ENCODE measurements at regions not wholly inside any gene's neighbourhood (a gene's known extent, or its start where the extent isn't known, plus 50 kb on each side); places are given as distances from the start of the nearest gene placed in this dataset.

- DNase-seq: no peak
These were observed 303.0 kb downstream of the ICOS start for GRCh38 chr2:204239411-204240165.

DNA sequence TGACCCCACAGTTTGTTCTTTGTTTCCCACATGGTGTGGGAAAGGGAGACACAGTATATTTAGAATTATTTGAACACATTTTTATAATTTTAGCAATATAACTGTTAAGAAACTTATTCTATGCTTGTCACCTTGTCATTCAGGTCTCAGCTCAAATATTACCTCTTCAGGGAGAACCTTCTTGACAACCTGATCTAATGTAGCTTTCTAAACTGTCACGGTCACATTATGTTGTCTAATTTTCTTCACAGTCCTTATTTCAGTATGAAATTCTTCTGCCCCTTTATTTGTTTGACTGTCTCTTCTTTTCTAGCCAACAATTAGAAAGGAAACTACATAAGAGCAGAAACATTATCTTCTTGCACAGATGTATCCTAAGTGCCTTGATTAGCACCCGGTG is 304.3 kb upstream of the PARD3B start:
- no peak for DNase-seq

- no peak for DNase-seq
These were observed 295.8 kb upstream of the PARD3B start for GRCh38 chr2:204249437-204249836.

- no peak for DNase-seq
These were observed 294.6 kb upstream of the PARD3B start for GRCh38 chr2:204250692-204251091.

GRCh38 chr2:204251158-204251997 is 293.9 kb upstream of the PARD3B start:
- no peak for DNase-seq

GRCh38 chr2:204251998-204252376 is 293.3 kb upstream of the PARD3B start:
- no peak for DNase-seq

GRCh38 chr2:204255071-204255470 is 290.2 kb upstream of the PARD3B start:
- no peak for DNase-seq

DNA sequence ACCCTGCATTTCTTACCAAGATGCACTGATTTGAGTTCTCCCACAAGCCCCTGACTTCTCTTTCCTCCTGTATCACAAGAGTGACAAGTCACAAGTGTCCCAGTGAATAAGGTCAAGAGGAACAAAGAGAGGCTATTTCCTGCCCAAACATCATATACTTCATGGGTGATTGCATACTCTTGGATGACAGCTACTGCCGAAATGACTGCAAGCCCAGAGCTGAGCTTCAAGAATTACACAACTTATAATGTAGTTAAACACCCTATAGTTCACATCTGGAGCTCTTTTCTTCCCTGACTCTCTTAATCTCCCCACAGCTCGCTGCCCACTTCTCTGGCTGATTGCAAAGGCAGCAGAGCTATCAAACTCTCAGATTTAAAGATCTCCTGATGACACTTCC is 289.7 kb upstream of the PARD3B start:
- DNase-seq: no peak

DNA sequence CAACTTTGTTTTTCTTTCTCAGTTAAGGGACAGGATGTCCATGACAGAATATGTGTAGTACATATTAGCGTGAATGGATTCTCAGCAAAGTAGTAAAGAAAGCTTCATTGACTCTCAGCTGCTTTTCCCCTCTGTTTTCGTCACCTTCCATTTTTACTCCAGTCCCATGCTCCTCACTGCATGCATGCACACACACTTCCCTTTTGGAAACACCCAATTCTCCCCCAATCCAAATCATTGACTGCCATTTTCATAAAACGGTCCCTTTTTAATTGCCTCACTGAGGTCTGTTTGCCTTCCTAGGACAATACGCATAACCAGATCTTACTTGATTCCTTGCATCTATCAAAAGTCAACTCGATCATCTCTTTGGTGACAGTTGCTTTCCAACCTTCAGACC is 287.5 kb upstream of the PARD3B start:
- DNase-seq: no peak

DNA sequence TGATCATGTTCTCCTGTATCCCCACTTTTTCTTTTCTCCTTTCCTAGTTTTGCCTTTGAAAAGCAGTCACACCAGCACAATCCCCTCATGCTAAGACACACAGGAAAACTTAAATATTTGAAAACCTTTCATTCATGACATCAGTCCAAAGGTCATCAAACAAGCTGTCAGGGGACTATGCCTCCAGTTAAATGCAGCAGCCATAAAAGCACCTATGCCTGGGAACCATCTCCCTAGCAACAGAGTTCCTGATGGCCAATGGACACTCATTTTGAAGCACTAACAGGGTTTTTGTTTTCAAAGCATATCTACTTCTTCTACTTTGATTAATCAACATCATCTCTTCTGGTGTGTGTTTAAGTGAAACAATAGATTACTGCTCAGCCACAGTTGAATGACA is 286.4 kb upstream of the PARD3B start:
- DNase-seq: no peak

DNA sequence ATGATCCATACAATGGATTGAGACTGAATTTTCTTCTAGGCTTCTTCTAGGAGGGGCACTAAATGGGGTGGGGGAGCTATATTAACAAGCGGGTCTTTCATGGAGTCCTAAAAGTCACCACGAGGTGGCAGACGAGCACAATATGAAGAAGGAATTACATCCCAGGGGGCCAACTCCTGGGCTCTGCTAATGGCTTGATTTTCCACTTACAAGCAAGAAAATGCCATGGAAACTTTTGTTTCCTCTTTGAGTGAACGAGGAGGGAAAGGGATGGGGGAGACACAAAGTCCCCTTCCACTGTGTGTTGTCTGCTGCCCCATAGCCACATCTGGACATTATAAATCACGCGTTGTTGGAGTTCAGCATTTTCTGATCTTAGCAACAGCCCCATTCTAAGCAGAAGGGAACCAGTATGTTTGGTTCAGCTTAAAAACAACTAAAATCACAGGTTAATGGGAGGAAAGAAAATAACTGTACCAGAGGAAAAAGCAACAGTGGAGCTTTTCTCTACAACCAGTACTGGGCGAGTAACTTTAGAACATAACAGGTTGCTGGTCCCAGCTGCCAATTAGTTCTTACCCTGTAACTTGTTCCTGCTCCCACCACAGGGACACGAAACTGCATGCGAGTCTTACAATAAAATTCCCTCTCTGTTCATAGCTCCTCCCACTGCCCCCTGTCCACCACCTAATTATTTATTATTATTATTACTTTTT is 285.0 kb upstream of the PARD3B start:
- DNase-seq: peak in 1 of 2 donors; percentile 19

- DNase-seq: no peak
These were observed 284.4 kb upstream of the PARD3B start for GRCh38 chr2:204260901-204261300.

DNA sequence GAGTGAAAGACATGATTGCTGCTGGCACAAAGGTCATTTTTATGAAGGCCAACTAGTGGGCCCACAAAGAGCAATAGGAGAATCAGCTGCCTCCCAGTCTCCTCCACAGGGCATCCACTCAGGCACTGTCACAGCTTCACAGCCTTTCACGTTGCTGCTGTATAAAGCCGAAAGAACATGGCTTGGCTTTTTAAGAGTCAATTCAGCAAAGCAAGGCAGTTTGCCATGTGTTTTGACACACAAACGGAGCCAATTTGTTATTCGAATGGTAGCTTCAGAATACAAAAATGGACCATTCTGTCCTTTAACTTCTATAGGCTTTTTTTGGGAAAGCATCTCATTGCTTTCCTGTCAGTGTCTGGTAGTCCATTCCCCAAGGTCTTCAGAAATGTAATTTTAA is 283.4 kb upstream of the PARD3B start:
- no peak for DNase-seq

DNA sequence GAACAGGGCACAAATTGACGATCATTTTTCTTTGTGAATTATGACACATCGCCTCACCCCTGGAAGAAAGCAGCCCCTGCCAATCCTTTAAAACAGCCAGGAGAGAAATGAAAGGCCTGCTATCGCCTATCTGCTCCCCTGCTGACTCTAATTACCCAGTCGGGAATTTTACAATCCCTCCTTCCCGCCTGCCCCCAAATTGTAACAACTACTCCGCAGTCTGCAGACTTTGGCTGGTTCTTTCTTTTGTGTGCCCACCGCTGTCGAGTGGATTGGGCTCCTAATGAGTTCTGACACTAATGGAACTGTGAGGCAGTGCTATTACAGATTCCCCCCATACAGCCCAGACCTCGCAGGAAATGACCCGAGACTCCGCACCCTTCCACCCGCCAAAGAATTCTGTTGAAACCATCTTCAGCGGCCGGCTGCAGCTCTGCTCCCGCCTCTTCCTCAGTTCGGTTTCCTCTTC is 281.2 kb upstream of the PARD3B start:
- DNase-seq: no peak

DNA sequence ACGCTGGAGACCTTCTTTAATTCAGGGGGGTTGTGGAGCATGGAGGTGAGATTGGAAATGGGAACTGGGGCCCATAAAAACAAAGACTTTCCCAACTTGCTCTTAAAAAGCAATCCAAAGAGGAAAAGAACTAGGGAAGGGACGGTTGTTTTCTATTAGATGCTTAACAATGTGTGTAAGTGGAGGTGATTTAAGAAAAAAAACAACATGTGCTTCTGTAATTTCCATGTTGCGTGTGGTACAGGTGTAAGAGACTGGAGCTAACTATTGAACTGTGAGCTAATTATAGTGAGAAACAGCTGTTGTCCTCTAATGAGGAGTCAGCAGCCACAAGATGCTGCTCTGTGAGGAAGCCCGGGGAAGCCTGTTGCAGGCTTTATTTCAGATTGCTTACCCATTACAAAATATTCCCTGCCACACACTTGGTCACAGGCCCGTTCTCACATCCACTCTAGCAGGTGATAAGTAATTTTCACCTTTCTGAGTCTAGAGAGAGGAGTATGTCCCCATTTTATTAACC is 280.6 kb upstream of the PARD3B start:
- no peak for DNase-seq

DNA sequence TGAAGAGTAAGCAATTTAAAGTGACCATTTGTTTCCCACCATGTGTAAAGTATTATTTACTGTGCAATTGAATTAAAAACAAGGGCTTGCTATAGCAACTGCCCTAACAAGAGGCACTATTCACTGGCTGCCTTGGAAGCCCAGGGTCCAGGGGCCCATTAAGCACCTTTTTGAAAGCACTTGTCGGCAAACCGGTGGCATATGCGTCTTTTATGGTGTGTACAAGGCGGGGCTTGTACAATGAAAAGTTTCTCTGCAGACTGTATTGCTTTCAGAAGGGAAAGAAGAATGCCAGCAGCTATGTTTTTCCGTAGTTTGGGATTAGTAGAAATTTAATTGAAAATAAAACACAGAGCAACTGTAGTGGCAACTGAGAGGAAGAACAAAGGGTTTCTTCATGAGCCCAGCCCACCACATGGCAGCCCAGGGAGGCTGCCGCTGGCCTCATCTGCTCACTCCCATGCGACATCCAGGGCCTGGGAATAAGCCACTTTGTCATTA is 279.5 kb upstream of the PARD3B start:
- no peak for DNase-seq

- no peak for DNase-seq
These were observed 276.8 kb upstream of the PARD3B start for GRCh38 chr2:204268458-204268857.

- no peak for DNase-seq
These were observed 276.3 kb upstream of the PARD3B start for GRCh38 chr2:204268971-204269370.

- no peak for DNase-seq
These were observed 273.2 kb upstream of the PARD3B start for GRCh38 chr2:204272089-204272488.

- DNase-seq: no peak
These were observed 272.5 kb upstream of the PARD3B start for GRCh38 chr2:204272610-204273287.

- no peak for DNase-seq
These were observed 270.8 kb upstream of the PARD3B start for GRCh38 chr2:204274429-204274828.

- DNase-seq: no peak
These were observed 270.3 kb upstream of the PARD3B start for GRCh38 chr2:204274991-204275390.

DNA sequence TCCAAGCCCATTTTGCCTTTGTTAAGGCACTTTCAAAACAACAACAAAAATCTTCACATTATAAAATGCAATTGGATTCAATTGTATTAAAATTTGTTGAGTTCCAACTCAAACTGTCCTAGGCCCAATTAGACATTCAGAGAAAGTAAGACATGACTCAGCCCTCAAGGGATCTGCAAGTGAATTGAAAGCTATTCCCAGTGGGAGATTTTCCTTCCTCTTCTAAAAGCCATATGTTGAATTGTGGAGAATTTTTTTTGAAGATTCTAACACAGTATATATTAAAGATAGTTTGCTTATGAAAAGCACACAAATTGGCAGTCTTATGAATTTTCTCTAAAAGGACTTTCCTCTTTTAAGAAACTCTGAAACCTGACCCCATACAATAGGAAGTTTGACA is 268.0 kb upstream of the PARD3B start:
- DNase-seq: no peak

Measured in bone marrow (tissue), 2 donors.